NCI-H2196 treated with DMSO at 0.1 percent for 48 hours (cell line): ENCODE measurements at regions not wholly inside any gene's neighbourhood (a gene's known extent, or its start where the extent isn't known, plus 50 kb on each side); places are given as distances from the start of the nearest gene placed in this dataset.
"Not testable (repeated sequence)": the region's sequence is repeated elsewhere in the genome, so short reads cannot be mapped to it uniquely, and the experiment has no call there.

Source experiments
- DNase-seq: peaks from one replicate; lab custom pipeline; 2025; ENCODE audit not compliant: unreplicated experiment; lab: John Stamatoyannopoulos, UW

DNA sequence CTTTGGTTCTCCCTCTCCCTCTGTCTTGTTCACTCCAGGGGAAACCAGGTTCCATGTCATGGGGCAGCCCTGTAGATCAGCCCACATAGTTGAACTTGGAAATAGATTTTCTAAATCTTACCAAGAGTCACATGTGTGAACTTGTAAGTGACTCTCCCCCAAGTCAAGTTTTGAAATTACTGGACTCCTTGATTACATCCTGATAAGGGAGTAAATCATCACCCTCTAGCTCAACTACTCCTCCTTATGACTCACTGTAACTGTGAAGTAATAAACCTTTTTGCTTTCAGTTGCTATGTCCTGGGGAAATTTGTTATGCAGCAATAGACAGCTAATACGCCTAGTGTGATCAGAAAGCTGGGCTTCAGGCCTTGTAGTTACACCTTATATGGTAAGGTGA lies 703.3 kb downstream of the TTLL7 start:
- DNase-seq, result not testable (repeated sequence)

- not testable (repeated sequence) for DNase-seq
Observed at GRCh38 chr1:83287391-83287790, 711.5 kb downstream of the TTLL7 start.

DNA sequence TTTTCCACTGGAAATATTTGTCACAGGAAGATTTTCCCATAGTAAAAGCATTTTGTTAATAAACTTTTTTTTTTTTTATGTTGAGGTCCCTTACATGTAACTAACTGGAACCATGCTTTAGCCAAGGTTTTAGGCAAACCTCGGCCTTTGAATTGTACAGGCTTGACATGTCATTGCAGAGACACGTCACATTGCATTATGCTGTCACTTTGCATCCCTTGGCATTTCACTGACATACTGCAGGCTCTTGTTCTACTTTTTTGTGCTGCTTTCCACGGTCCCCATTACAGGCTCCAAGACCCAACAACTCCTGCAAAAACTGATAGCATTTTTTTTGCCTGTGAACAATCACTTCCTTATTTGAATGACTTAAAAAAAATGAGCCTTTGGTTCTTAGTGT lies 724.3 kb downstream of the TTLL7 start:
- not testable (repeated sequence) for DNase-seq

- DNase-seq, result not testable (repeated sequence)
Observed at GRCh38 chr1:83272484-83272883, 726.4 kb downstream of the TTLL7 start.

GRCh38 chr1:83271834-83272233 lies 727.1 kb downstream of the TTLL7 start:
- not testable (repeated sequence) for DNase-seq

GRCh38 chr1:83270801-83271200 lies 728.1 kb downstream of the TTLL7 start:
- DNase-seq, result not testable (repeated sequence)

DNA sequence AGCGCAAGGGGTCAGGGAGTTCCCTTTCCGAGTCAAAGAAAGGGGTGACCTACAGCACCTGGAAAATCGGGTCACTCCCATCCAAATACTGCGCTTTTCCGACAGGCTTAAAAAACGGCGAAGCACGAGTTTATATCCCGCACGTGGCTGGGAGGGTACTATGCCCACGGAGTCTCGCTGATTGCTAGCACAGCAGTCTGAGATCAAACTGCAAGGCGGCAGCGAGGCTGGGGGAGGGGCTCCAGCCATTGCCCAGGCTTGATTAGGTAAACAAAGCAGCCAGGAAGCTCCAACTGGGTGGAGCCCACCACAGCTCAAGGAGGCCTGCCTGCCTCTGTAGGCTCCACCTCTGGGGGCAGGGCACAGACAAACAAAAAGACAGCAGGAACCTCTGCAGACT lies 735.1 kb downstream of the TTLL7 start:
- not testable (repeated sequence) for DNase-seq

DNA sequence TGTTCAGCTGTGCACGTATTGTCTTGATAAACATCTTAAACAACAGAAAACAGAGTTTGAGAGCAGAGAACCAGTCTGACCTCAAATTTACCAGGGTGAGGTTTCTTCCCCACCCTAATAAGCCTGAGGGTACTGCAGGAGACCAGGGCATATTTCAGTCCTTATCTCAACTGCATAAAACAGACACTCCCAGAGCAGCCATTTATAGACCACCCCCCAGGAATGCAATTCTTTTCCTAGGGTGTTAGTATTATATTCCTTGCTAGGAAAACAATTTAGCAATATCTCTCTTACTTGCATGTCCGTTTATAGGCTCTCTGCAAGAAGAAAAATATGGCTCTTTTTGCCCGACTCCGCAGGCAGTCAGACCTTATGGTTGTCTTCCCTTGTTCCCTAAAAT lies 747.2 kb downstream of the TTLL7 start:
- not testable (repeated sequence) for DNase-seq

- not testable (repeated sequence) for DNase-seq
Observed at GRCh38 chr1:83246780-83247179, 752.2 kb downstream of the TTLL7 start.

DNA sequence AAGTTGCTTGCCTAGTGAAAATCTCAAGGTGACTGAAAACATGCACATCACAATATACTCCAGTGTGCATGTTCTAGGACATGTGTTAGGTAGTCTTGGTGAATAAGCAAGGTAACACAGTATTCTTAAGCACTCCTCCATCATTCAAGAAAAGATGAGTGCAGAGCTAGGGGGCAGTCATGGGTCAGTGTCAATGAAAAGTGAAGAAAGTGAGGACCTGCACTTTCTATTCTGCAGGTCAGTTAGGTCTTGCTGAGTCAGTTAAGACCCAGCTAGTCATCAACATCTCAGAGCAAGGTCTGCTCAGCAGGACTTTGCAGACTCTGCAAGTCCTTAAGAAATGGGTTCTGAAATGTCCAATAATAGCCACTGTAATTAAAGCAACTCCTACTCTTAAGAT lies 754.1 kb downstream of the TTLL7 start:
- not testable (repeated sequence) for DNase-seq

DNA sequence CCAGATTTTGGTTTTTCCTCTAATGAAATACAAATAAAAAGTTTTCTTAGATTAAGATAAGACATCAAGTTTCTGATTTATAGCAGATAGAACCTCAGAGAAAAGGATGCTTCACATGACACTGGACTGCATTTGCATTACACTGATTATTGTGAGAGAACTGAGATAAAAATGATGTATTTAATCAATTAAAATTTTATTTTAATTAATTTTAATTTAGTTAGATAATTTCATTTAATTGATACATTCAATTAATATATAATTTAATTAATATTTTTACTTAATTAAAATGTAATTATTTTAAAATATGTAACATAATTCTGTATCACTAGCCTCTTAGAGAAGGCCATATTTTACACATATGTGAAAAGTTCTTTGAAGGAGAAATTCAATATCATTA lies 759.4 kb downstream of the TTLL7 start:
- not testable (repeated sequence) for DNase-seq

GRCh38 chr1:83238654-83239053 lies 760.3 kb downstream of the TTLL7 start:
- DNase-seq, result not testable (repeated sequence)

GRCh38 chr1:83219788-83220187 lies 779.1 kb downstream of the TTLL7 start:
- not testable (repeated sequence) for DNase-seq

- not testable (repeated sequence) for DNase-seq
Observed at GRCh38 chr1:83218036-83218716, 780.8 kb downstream of the TTLL7 start.

- DNase-seq, result not testable (repeated sequence)
Observed at GRCh38 chr1:83214317-83214716, 784.6 kb downstream of the TTLL7 start.

GRCh38 chr1:83213648-83214047 lies 785.3 kb downstream of the TTLL7 start:
- not testable (repeated sequence) for DNase-seq

DNA sequence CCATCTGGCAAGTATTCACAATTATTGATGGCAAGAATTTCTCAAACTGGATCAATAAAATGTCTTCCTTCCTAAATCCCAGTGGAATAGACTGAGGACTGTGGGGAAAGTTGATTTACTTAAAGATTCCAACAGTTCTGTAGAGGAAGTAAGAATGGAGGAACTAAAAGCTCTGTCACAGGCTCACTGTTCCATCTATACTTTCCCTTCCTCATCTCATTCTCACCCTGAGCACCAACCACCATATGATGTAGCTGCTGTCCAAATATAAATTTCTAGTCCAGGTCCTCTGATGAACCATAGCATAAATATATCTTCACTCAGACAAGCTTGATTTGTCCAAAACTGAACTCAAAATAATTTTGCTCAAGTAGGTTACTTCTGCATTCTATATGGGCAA lies 786.9 kb downstream of the TTLL7 start:
- DNase-seq, result not testable (repeated sequence)

- not testable (repeated sequence) for DNase-seq
Observed at GRCh38 chr1:83208540-83208939, 790.4 kb downstream of the TTLL7 start.

DNA sequence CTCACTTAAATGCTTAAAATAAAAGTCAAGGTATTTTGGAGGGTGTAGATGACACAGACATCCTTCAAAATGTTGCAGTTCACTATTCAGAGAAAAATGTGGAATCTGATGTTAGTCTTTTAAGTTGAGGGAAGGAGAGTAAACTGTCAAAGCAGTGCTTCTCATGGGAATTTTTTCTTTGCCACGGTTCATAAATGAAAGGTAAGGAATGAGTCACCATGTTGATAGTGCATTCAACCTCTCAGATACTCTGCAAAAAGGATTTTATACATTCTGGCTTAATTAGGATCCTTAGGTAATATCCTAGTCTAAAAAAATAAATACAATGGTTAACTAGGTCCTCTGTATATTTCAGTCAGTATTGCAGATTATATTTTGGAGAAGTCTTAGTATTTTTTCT lies 804.3 kb downstream of the TTLL7 start:
- DNase-seq, result not testable (repeated sequence)

- not testable (repeated sequence) for DNase-seq
Observed at GRCh38 chr1:83182033-83182728, 816.8 kb downstream of the TTLL7 start.

- DNase-seq, result not testable (repeated sequence)
Observed at GRCh38 chr1:83180621-83181020, 818.3 kb downstream of the TTLL7 start.

DNA sequence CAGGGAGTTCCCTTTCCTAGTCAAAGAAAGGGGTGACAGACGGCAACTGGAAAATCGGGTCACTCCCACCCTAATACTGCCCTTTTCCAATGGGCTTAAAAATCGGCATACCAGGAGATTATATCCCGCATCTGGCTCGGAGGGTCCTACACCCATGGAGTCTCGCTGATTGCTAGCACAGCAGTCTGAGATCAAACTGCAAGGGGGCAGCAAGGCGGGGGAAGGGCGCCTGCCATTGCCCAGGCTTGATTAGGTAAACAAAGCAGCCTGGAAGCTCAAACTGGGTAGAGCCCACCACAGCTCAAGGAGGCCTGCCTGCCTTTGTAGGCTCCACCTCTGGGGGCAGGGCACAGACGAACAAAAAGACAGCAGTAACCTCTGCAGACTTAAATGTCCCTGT lies 831.3 kb downstream of the TTLL7 start:
- not testable (repeated sequence) for DNase-seq
